Chondrocyte (in vitro differentiated cells): ENCODE measurements at regions not wholly inside any gene's neighbourhood (a gene's known extent, or its start where the extent isn't known, plus 50 kb on each side); places are given as distances from the start of the nearest gene placed in this dataset.
"Not testable (repeated sequence)": the region's sequence is repeated elsewhere in the genome, so short reads cannot be mapped to it uniquely, and the experiment has no call there.

Experiments
- DNase-seq: peaks from one replicate; pipeline ENCODE4 v3.0.0; 2021; ENCODE audit warnings: mixed read lengths, low spot score
- H3K27ac Mint-ChIP-seq: one replicate; pipeline ENCODE4 v1.8.0; 2021; ENCODE audit warnings: mild to moderate bottlenecking, moderate library complexity, mixed read lengths; ENCODE audit not compliant: unreplicated experiment
- H3K27me3 Mint-ChIP-seq: 2 replicates; pipeline ENCODE4 v1.8.0; 2021; ENCODE audit warnings: low read depth, mixed read lengths
- H3K36me3 Mint-ChIP-seq: 2 replicates; pipeline ENCODE4 v1.8.0; 2021; ENCODE audit warnings: low read depth, mixed read lengths
- H3K4me1 Mint-ChIP-seq: 2 replicates; pipeline ENCODE4 v1.8.0; 2021; ENCODE audit warnings: low read depth, mild to moderate bottlenecking, mixed read lengths
- H3K4me3 Mint-ChIP-seq: one replicate; pipeline ENCODE4 v1.8.0; 2021; ENCODE audit warnings: mild to moderate bottlenecking, moderate library complexity, mixed read lengths; ENCODE audit not compliant: unreplicated experiment
- H3K9me3 Mint-ChIP-seq: 2 replicates; pipeline ENCODE4 v1.8.0; 2021; ENCODE audit warnings: low read depth, mixed read lengths
- TF ChIP-seq, protein P1 (sequence below): fragments of 200-600 bp; sonication (generic); IDR thresholded peaks from 2 replicates; pipeline ENCODE4 v1.5.0; 2021; ENCODE audit warnings: antibody characterized with exemption, mild to moderate bottlenecking, moderate library complexity

DNA sequence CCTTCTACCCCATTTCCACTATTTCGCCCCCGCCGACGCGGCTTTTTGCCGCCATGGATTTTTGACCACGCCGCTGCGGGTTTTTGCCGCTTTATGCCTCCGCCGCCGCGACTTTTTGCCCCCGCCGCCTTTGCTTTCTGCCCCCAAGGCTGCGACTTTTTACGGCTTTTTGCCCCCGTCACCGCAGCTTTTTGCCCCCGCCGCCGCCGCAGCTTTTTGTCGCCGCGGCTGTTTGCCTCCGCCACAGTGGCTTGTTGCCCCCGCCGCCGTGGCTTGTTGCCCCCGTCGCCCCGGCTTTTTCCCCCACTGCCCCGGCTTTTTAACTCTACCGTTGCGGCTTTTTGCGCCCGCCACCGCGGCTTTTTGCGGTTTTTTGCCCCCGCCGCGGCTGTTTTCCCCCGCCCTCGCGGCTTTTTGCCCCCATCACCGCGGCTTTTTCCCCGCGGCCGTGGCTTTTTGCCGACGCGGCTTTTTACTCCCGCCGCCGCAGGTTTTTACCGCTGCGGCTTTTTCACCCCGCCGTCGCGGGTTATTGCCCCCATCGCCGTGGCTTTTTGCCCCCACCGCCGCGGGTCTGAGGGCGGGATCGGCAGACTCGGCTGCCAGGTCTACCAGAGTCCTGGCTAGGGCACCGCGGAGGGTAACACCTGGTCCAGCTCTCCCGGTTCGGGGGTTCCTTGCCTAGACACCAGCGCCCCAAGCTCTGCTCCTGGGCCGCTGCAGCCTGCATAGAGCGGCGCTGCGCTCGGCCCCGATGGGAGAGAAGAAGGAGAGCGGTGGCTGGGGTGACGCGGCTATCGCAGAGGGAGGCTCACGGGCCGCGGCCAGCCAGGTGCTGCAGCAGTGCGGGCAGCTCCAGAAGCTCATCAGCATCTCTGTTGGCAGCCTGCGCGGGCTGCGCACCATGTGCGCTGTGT, 562.7 kb upstream of the WSB1 start:
- peaks cover 3% of the 10 kb centered on the region for H3K36me3 Mint-ChIP-seq
- DNase-seq: peak; percentile 93

DNA sequence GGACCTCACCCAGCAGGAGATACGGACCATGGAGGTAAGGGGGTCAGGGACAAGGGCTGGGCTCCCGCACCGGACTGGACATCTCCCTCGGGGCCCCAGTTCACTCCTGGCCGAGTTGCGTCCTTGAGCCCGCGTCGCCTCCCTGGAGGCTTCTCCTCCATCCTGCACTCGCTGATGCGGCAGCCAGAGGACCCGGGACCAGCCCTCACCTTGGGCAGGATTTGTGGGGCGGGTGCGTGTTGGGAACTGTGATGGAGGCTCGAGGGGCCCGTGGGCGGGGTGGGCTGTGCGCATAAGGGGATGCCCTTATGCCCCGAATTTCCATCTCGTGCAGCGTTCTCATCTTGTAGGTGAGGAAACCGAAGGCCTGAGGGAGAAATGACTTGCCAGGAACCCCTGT, 562.0 kb upstream of the WSB1 start:
- peak; percentile 95 for DNase-seq
- H3K4me1 Mint-ChIP-seq, H3K4me3 Mint-ChIP-seq, H3K36me3 Mint-ChIP-seq, H3K27me3 Mint-ChIP-seq, H3K27ac Mint-ChIP-seq: not testable (repeated sequence)
- H3K9me3 Mint-ChIP-seq: peaks cover 33% of the 10 kb centered on the region

More for the DNA sequence above, 562.7 kb upstream of the WSB1 start:
- Mint-ChIP-seq H3K27me3 (no peaks in the 10 kb centered on the region), H3K9me3 (peaks cover 31% of the 10 kb centered on the region), H3K4me1 (no peaks in the 10 kb centered on the region), H3K4me3 (no peak overlapping the region), H3K27ac (no peak overlapping the region)
- TF ChIP-seq, protein P1, sequence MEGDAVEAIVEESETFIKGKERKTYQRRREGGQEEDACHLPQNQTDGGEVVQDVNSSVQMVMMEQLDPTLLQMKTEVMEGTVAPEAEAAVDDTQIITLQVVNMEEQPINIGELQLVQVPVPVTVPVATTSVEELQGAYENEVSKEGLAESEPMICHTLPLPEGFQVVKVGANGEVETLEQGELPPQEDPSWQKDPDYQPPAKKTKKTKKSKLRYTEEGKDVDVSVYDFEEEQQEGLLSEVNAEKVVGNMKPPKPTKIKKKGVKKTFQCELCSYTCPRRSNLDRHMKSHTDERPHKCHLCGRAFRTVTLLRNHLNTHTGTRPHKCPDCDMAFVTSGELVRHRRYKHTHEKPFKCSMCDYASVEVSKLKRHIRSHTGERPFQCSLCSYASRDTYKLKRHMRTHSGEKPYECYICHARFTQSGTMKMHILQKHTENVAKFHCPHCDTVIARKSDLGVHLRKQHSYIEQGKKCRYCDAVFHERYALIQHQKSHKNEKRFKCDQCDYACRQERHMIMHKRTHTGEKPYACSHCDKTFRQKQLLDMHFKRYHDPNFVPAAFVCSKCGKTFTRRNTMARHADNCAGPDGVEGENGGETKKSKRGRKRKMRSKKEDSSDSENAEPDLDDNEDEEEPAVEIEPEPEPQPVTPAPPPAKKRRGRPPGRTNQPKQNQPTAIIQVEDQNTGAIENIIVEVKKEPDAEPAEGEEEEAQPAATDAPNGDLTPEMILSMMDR: no peak

DNA sequence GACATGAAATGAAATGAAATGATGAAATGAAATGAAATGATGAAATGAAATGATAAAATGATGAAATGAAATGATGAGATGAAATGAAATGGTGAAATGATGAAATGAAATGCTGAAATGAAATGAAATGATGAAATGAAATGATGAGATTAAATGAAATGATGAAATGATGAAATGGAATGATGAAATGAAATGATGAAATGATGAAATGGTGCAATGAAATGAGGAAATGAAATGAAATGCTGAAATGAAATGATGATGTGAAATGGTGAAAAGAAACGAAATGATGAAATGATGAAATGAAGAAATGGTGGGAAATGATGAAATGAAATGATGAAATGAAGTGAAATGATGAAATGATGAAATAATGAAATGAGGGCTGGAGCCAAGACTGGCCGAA, 559.1 kb upstream of the WSB1 start:
- H3K4me1 Mint-ChIP-seq, DNase-seq, H3K4me3 Mint-ChIP-seq, H3K27ac Mint-ChIP-seq, H3K27me3 Mint-ChIP-seq, H3K36me3 Mint-ChIP-seq: not testable (repeated sequence)
- peaks cover 38% of the 10 kb centered on the region for H3K9me3 Mint-ChIP-seq

DNA sequence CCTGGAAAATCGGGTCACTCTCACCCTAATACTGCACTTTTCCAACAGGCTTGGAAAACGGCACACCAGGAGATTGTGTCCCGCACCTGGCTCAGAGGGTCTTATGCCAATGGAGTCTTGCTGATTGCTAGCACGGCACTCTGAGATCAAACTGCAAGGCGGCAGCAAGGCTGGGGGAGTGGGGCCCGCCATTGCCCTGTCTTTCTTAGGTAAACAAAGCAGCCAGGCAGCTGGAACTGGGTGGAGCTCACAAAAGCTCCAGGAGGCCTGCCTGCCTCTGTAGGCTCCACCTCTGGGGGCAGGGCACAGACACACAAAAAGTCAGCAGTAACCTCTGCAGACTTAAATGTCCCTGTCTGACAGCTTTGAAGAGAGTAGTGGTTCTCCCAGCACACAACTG, 557.9 kb upstream of the WSB1 start:
- not testable (repeated sequence) for H3K36me3 Mint-ChIP-seq, H3K27ac Mint-ChIP-seq, H3K27me3 Mint-ChIP-seq, H3K4me1 Mint-ChIP-seq, H3K4me3 Mint-ChIP-seq
- H3K9me3 Mint-ChIP-seq: peaks cover 40% of the 10 kb centered on the region
- DNase-seq: peak; percentile 64

DNA sequence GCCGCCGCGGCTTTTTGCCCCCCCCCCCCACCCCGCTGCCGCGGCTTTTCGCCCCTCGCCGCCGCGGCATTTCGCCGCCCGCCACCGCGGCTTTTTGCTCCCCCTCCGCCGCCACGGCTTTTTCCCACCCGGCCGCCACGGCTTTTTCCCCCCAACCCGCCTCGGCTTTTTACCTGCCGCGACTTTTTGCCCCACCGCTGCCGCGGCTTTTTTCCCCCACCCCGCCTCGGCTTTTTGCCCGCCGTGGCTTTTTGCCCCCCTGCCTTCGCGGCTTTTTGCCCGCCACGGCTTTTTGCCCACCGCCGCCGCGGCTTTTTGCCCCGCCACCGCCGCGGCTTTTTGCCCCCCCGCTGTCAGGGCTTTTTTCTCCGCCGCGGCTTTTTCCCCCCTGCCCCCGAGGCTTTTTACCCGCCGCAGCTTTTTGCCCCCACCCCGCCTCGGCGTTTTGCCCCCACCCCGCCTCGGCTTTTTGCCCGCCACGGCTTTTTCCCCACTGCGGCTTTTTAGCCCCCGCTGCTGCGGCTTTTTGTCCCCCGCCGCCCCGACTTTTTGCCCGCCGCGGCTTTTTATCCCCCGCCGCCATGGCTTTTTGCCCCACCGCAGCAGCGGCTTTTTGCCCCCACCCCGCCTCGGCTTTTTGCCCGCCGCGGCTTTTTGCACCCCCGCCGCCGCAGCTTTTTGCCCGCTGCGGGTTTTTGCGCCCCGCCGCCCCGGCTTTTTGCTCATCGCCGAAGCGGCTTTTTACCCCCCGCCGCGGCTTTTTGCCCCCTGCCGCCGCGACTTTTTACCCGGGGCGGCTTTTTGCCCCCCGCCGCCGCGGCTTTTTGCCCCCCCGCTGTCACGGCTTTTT, 527.8 kb upstream of the WSB1 start:
- Mint-ChIP-seq H3K27me3 (no peaks in the 10 kb centered on the region), H3K9me3 (peaks cover 40% of the 10 kb centered on the region), H3K4me1 (no peaks in the 10 kb centered on the region), H3K36me3 (no peaks in the 10 kb centered on the region), H3K4me3 (no peak overlapping the region), H3K27ac (no peak overlapping the region)
- TF ChIP-seq, protein P1: no peak
- peak; percentile 47 for DNase-seq

DNA sequence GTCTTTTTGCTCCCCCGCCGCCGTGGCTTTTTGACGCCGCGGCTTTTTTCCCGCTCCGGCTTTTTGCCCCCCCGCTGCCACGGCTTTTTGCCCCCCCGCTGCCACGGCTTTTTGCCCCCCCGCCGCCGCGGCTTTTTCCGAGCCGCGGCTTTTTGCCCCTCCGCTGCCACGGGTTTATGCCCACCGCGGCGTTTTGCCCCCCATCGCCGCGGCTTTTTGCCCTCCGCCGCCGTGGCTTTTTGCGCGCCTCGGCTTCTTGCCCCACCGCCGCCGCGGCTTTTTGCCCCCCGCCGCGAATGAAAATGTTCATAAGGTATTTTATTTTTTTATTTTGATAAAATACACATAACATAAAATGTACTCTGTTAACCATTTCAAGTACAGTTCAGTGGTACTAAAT, 527.2 kb upstream of the WSB1 start:
- Mint-ChIP-seq H3K4me1 (no peaks in the 10 kb centered on the region), H3K4me3 (no peak overlapping the region), H3K27ac (no peak overlapping the region), H3K36me3 (no peaks in the 10 kb centered on the region), H3K27me3 (no peaks in the 10 kb centered on the region), H3K9me3 (peaks cover 38% of the 10 kb centered on the region)
- TF ChIP-seq, protein P1: no peak
- DNase-seq: peak; percentile 40
